Liver (tissue), 3 donors: ENCODE measurements at regions not wholly inside any gene's neighbourhood (a gene's known extent, or its start where the extent isn't known, plus 50 kb on each side); places are given as distances from the start of the nearest gene placed in this dataset.

Experiments
- EGR1 ChIP-seq, 2 donors: IDR thresholded peaks; 2 replicates each; pipeline ENCODE4 v1.6.1; 2016 to 2018; ENCODE audit warnings: antibody characterized with exemption in 2 of 2, low read depth in 2 of 2
- GABPA ChIP-seq, 2 donors: IDR thresholded peaks in 1 of 2; conservative IDR thresholded peaks in 1 of 2; 2 replicates each; pipeline ENCODE4 v1.6.1; 2016; ENCODE audit warnings: antibody characterized with exemption in 2 of 2, mild to moderate bottlenecking in 1 of 2, moderate library complexity in 1 of 2
- TF ChIP-seq, protein P1 (sequence below): fragments of 150-350 bp; IDR thresholded peaks from 2 replicates; pipeline ENCODE4 v1.5.1; 2017; ENCODE audit warnings: improper control_type of control experiment, low read depth, low read length; ENCODE audit not compliant: missing input control
- TF ChIP-seq, protein P2 (sequence below): IDR thresholded peaks from 2 replicates; pipeline ENCODE4 v1.6.1; 2016; ENCODE audit warnings: antibody characterized with exemption
- donor health status: healthy.
- donor health status: healthy.

DNA sequence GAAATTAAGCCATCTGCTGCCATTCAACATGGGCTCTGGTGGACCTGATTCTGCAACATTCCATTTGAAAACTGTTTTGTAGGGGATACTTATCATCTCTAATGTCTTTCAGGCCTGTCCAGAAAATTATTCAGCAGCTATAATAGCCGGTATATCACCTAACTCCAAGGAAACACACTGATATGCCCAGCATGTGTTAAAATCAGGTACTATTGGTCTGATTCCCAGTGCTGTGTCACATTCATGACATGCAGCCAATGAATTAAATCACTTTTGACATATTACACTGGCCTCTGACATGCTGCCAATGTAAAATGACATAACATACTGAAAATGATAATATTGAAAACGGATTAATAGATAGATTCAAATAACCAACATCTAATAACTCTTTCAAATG, 60.5 kb upstream of the IRX5 start:
- TF ChIP-seq, protein P1, sequence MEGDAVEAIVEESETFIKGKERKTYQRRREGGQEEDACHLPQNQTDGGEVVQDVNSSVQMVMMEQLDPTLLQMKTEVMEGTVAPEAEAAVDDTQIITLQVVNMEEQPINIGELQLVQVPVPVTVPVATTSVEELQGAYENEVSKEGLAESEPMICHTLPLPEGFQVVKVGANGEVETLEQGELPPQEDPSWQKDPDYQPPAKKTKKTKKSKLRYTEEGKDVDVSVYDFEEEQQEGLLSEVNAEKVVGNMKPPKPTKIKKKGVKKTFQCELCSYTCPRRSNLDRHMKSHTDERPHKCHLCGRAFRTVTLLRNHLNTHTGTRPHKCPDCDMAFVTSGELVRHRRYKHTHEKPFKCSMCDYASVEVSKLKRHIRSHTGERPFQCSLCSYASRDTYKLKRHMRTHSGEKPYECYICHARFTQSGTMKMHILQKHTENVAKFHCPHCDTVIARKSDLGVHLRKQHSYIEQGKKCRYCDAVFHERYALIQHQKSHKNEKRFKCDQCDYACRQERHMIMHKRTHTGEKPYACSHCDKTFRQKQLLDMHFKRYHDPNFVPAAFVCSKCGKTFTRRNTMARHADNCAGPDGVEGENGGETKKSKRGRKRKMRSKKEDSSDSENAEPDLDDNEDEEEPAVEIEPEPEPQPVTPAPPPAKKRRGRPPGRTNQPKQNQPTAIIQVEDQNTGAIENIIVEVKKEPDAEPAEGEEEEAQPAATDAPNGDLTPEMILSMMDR, result no peak
- TF ChIP-seq, protein P2, sequence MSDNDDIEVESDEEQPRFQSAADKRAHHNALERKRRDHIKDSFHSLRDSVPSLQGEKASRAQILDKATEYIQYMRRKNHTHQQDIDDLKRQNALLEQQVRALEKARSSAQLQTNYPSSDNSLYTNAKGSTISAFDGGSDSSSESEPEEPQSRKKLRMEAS, result no peak
- TF ChIP-seq GABPA (IDR thresholded peaks at IDR 0.05 in 1 of 2, conservative IDR thresholded peaks at IDR 0.05 in 1 of 2) (no peak), EGR1 (IDR thresholded peaks at IDR 0.05; ENCODE audit: low read depth in 2 of 2) (no peak)
